Caco-2 (cell line): ENCODE measurements at regions not wholly inside any gene's neighbourhood (a gene's known extent, or its start where the extent isn't known, plus 50 kb on each side); places are given as distances from the start of the nearest gene placed in this dataset.

Experiments
- BruUV-seq: library from RNA; stranded (reverse); fragments of 400-500 nt; replicated peaks from 2 replicates; lab custom pipeline; 2021; lab: Mats Ljungman, UMichigan
- CTCF ChIA-PET: fragments of 300-600 bp; sonication (Branson Sonifier 250); formaldehyde crosslinking; loops from one replicate; lab custom pipeline; 2022; ENCODE audit warnings: antibody characterized with exemption; lab: Charles Lee
- POLR2A ChIA-PET: fragments of 300-600 bp; sonication (Branson Sonifier 250); formaldehyde crosslinking; loops from one replicate; lab custom pipeline; 2022; ENCODE audit warnings: antibody characterized with exemption; lab: Charles Lee
- DNase-seq, 2 experiments: peaks; one replicate each; pipeline versions ENCODE4 v3.0.0 to v3.0.0-alpha.2; 2020 to 2022
- H3K27me3 ChIP-seq: replicated peaks from 2 replicates; pipeline ENCODE4 v1.6.0; 2011; ENCODE audit warnings: low read length; ENCODE audit not compliant: control insufficient read depth, insufficient read depth
- H3K36me3 ChIP-seq: 2 replicates; pipeline ENCODE4 v1.5.1; 2011; ENCODE audit warnings: low read length; ENCODE audit not compliant: control insufficient read depth, insufficient read depth
- H3K4me1 ChIP-seq: fragments of 250-450 bp; sonication (Bioruptor Pico); 2 replicates; pipeline ENCODE4 v1.5.1; 2020; ENCODE audit warnings: mild to moderate bottlenecking
- H3K4me3 ChIP-seq: 2 replicates; pipeline ENCODE4 v1.5.1; 2011; ENCODE audit warnings: low read depth, mild to moderate bottlenecking, control low read depth, low read length
- H3K9me3 ChIP-seq: fragments of 250-450 bp; sonication (Bioruptor Pico); 2 replicates; pipeline ENCODE4 v1.5.1; 2020; ENCODE audit warnings: mild to moderate bottlenecking, moderate library complexity
- H3K27ac Mint-ChIP-seq: one replicate; pipeline ENCODE4 v1.8.0; 2022; ENCODE audit warnings: mixed read lengths; ENCODE audit not compliant: unreplicated experiment
- H3K27me3 Mint-ChIP-seq: one replicate; pipeline ENCODE4 v1.8.0; 2022; ENCODE audit warnings: mixed read lengths; ENCODE audit not compliant: insufficient read depth, unreplicated experiment
- H3K36me3 Mint-ChIP-seq: one replicate; pipeline ENCODE4 v1.8.0; 2022; ENCODE audit warnings: mild to moderate bottlenecking, mixed read lengths; ENCODE audit not compliant: insufficient read depth, unreplicated experiment
- H3K4me1 Mint-ChIP-seq: one replicate; pipeline ENCODE4 v1.8.0; 2022; ENCODE audit warnings: low read depth, mixed read lengths; ENCODE audit not compliant: unreplicated experiment
- H3K4me3 Mint-ChIP-seq: one replicate; pipeline ENCODE4 v1.8.0; 2022; ENCODE audit warnings: mild to moderate bottlenecking, moderate library complexity, mixed read lengths; ENCODE audit not compliant: unreplicated experiment
- H3K9me3 Mint-ChIP-seq: one replicate; pipeline ENCODE4 v1.8.0; 2022; ENCODE audit warnings: mixed read lengths; ENCODE audit not compliant: unreplicated experiment
- CTCF ChIP-seq, 2 experiments: fragments of 200-600 bp in 1 of 2; IDR thresholded peaks; 1 replicate in 1 of 2; 2 replicates in 1 of 2; pipeline versions ENCODE4 v1.5.1 to v1.8.0; 2011 to 2022; ENCODE audit warnings: antibody characterized with exemption in 1 of 2, control low read depth in 1 of 2, inconsistent platforms in 1 of 2, low read depth in 1 of 2, low read length in 1 of 2, mild to moderate bottlenecking in 1 of 2, moderate library complexity in 1 of 2; ENCODE audit not compliant: insufficient read depth in 1 of 2, severe bottlenecking in 1 of 2, unreplicated experiment in 1 of 2
- intact Hi-C: fragments of 100-400 bp; cut with micrococcal nuclease; formaldehyde crosslinking; loops from one replicate; pipeline ENCODE4 v1.10.0; 2022; ENCODE audit not compliant: unreplicated experiment

DNA sequence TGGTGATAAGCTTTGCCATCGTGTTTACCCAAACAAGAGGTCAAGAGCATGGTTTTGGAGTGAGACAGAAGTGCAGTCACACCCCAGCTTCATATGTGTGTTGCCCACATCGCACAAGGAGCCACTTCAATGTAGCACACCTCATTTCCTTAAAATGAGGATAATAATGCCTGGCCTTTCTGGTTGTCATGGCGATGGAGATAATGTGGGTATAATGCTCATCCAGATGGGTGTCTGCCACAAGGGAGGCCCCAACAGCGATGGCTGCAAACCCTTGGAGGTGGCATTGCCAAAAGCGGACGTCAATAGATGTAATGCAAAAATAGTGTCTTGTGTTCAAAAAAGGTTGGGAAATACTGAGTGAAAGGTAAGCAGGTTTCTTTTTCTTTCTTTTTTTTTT lies 83.1 kb upstream of the AJAP1 start:
- Histone ChIP-seq H3K4me3 (no peak overlapping the region), H3K27me3 (no peaks in the 10 kb centered on the region), H3K4me1 (no peaks in the 10 kb centered on the region), H3K9me3 (no peaks in the 10 kb centered on the region), H3K36me3 (no peaks in the 10 kb centered on the region)
- intact Hi-C loops, result no loop called here
- BruUV-seq, result no TSS peak
- H3K27ac Mint-ChIP-seq, result no peak overlapping the region
- ChIA-PET POLR2A (no interaction called here), CTCF (no interaction called here)
- H3K4me1 Mint-ChIP-seq, result no peaks in the 10 kb centered on the region
- TF ChIP-seq CTCF (IDR thresholded peaks at IDR 0.05; ENCODE audit: insufficient read depth in 1 of 2, low read depth in 1 of 2, low read length in 1 of 2, severe bottlenecking in 1 of 2, unreplicated experiment in 1 of 2), result no peak
- no peak overlapping the region for H3K4me3 Mint-ChIP-seq
- H3K36me3 Mint-ChIP-seq, result no peaks in the 10 kb centered on the region
- H3K27me3 Mint-ChIP-seq, result no peaks in the 10 kb centered on the region
- H3K9me3 Mint-ChIP-seq, result no peaks in the 10 kb centered on the region
- DNase-seq, result no peak

GRCh38 chr1:4573526-4573925 lies 80.9 kb upstream of the AJAP1 start:
- ChIA-PET CTCF (no interaction called here), POLR2A (no interaction called here)
- H3K9me3 Mint-ChIP-seq, result no peaks in the 10 kb centered on the region
- H3K27ac Mint-ChIP-seq, result no peak overlapping the region
- H3K4me1 Mint-ChIP-seq, result no peaks in the 10 kb centered on the region
- H3K4me3 Mint-ChIP-seq, result no peak overlapping the region
- no peaks in the 10 kb centered on the region for H3K4me1 ChIP-seq
- H3K36me3 ChIP-seq, result no peaks in the 10 kb centered on the region
- H3K27me3 Mint-ChIP-seq, result no peaks in the 10 kb centered on the region
- peaks cover 6% of the 10 kb centered on the region for H3K36me3 Mint-ChIP-seq
- BruUV-seq, result no TSS peak
- H3K9me3 ChIP-seq, result no peaks in the 10 kb centered on the region
- no peak overlapping the region for H3K4me3 ChIP-seq
- no peak for TF ChIP-seq CTCF (IDR thresholded peaks at IDR 0.05; ENCODE audit: insufficient read depth in 1 of 2, low read depth in 1 of 2, low read length in 1 of 2, severe bottlenecking in 1 of 2, unreplicated experiment in 1 of 2)
- DNase-seq, result no peak
- no peaks in the 10 kb centered on the region for H3K27me3 ChIP-seq
- intact Hi-C loops, result no loop called here

GRCh38 chr1:4581807-4582206 lies 72.6 kb upstream of the AJAP1 start:
- no peak overlapping the region for H3K27ac Mint-ChIP-seq
- peaks cover 17% of the 10 kb centered on the region for H3K27me3 Mint-ChIP-seq
- DNase-seq, result no peak
- ChIA-PET POLR2A (no interaction called here), CTCF (no interaction called here)
- Histone ChIP-seq H3K4me3 (no peak overlapping the region), H3K27me3 (no peaks in the 10 kb centered on the region), H3K9me3 (no peaks in the 10 kb centered on the region), H3K4me1 (no peaks in the 10 kb centered on the region), H3K36me3 (no peaks in the 10 kb centered on the region)
- no peak overlapping the region for H3K4me3 Mint-ChIP-seq
- intact Hi-C loops, result no loop called here
- no peaks in the 10 kb centered on the region for H3K4me1 Mint-ChIP-seq
- H3K9me3 Mint-ChIP-seq, result no peaks in the 10 kb centered on the region
- BruUV-seq, result no TSS peak
- H3K36me3 Mint-ChIP-seq, result peaks cover 3% of the 10 kb centered on the region
- TF ChIP-seq CTCF (IDR thresholded peaks at IDR 0.05; ENCODE audit: insufficient read depth in 1 of 2, low read depth in 1 of 2, low read length in 1 of 2, severe bottlenecking in 1 of 2, unreplicated experiment in 1 of 2), result no peak
